PFSK-1 (cell line): ENCODE measurements at regions not wholly inside any gene's neighbourhood (a gene's known extent, or its start where the extent isn't known, plus 50 kb on each side); places are given as distances from the start of the nearest gene placed in this dataset.

Source experiments
- POLR2AphosphoS5 ChIP-seq: IDR thresholded peaks from 2 replicates; pipeline ENCODE4 v1.6.1; 2012; ENCODE audit warnings: low read depth, mild to moderate bottlenecking, control low read depth, low read length, moderate library complexity
- SIN3A ChIP-seq: IDR thresholded peaks from 2 replicates; pipeline ENCODE4 v1.6.1; 2012; ENCODE audit warnings: mild to moderate bottlenecking, low read length, moderate library complexity, borderline replicate concordance; ENCODE audit not compliant: insufficient read depth
- TF ChIP-seq, protein P1 (sequence below), 2 experiments: IDR thresholded peaks; 2 replicates each; pipeline versions ENCODE4 v1.6.1 to v1.8.0; 2011 to 2012; ENCODE audit warnings: low read depth in 2 of 2, low read length in 2 of 2, control low read depth in 1 of 2, inconsistent platforms in 1 of 2, mild to moderate bottlenecking in 1 of 2, moderate library complexity in 1 of 2; ENCODE audit not compliant: insufficient read depth in 1 of 2

DNA sequence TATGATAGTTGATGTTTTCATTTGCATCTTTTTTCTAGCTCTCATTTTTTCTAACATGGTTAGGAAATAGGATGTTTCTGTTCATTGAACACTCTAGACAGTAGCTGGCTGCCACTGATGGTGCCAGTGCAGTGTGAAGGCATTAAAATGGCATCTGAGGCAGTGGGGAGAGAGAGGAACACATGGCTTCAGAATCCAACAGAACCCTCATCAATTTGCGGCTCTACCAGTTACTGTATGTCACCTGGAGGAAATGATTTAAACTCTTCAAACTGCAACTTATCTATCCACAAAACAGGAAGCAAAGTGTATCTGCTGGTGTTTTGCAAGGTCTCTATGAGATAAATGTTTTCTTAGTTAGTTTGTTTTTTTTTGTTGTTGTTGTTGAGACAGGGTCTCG, 305.2 kb upstream of the PRKCQ start:
- TF ChIP-seq POLR2AphosphoS5, result no peak
- TF ChIP-seq, protein P1, sequence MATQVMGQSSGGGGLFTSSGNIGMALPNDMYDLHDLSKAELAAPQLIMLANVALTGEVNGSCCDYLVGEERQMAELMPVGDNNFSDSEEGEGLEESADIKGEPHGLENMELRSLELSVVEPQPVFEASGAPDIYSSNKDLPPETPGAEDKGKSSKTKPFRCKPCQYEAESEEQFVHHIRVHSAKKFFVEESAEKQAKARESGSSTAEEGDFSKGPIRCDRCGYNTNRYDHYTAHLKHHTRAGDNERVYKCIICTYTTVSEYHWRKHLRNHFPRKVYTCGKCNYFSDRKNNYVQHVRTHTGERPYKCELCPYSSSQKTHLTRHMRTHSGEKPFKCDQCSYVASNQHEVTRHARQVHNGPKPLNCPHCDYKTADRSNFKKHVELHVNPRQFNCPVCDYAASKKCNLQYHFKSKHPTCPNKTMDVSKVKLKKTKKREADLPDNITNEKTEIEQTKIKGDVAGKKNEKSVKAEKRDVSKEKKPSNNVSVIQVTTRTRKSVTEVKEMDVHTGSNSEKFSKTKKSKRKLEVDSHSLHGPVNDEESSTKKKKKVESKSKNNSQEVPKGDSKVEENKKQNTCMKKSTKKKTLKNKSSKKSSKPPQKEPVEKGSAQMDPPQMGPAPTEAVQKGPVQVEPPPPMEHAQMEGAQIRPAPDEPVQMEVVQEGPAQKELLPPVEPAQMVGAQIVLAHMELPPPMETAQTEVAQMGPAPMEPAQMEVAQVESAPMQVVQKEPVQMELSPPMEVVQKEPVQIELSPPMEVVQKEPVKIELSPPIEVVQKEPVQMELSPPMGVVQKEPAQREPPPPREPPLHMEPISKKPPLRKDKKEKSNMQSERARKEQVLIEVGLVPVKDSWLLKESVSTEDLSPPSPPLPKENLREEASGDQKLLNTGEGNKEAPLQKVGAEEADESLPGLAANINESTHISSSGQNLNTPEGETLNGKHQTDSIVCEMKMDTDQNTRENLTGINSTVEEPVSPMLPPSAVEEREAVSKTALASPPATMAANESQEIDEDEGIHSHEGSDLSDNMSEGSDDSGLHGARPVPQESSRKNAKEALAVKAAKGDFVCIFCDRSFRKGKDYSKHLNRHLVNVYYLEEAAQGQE (IDR thresholded peaks at IDR 0.05; ENCODE audit: insufficient read depth in 1 of 2, low read depth in 2 of 2, low read length in 2 of 2), result no peak
- TF ChIP-seq SIN3A, result no peak
